ENCODE measurements at regions not wholly inside any gene's neighbourhood (a gene's known extent, or its start where the extent isn't known, plus 50 kb on each side); places are given as distances from the start of the nearest gene placed in this dataset.
"Not testable (repeated sequence)": the region's sequence is repeated elsewhere in the genome, so short reads cannot be mapped to it uniquely, and the experiment has no call there.

DNA sequence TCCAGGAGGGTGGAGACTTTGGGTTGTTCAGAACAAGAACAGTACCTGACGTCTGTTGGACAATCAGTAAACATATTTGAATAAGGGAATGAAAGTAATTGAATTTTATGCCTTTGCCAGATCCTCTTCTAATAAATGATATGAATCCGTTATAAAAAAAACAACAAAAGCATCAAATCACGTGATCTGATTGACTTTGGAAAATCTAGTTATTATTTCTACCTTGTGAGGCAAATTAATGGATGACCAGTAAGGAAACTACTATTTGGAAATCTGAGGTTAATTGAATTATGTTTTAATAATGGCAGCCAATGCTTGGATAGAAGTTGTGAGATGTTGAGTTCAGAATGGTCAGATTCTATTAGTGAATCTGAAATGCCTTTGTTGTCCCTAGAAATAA lies 399.5 kb downstream of the TFAP2B start:
- DNase-seq = no peak

DNA sequence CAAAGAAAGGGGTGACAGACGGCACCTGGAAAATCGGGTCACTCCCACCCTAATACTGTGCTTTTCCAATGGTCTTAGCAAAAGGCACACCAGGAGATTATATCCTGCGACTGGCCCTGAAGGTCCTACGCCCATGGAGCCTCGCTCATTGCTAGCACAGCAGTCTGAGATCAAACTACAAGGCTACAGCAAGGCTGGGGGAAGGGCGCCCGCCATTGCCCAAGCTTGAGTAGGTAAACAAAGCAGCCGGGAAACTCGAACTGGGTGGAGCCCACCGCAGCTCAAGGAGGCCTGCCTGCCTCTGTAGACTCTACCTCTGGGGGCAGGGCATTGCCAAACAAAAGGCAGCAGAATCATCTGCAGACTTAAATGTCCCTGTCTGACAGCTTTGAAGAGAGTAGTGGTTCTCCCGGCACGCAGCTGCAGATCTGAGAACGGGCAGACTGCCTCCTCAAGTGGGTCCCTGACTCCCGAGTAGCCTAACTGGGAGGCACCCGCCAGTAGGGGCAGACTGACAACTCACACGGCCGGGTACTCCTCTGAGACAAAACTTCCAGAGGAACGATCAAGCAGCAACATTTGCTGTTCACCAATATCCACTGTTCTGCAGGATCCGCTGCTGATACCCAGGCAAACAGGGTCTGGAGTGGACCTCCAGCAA lies 406.0 kb downstream of the TFAP2B start:
- DNase-seq = not testable (repeated sequence)

- no peak for DNase-seq
Measured at GRCh38 chr6:51241376-51241775, 422.7 kb downstream of the TFAP2B start.

- no peak for DNase-seq
Measured at GRCh38 chr6:51249798-51250197, 431.1 kb downstream of the TFAP2B start.

- DNase-seq = no peak
Measured at GRCh38 chr6:51250317-51250716, 431.6 kb downstream of the TFAP2B start.

DNA sequence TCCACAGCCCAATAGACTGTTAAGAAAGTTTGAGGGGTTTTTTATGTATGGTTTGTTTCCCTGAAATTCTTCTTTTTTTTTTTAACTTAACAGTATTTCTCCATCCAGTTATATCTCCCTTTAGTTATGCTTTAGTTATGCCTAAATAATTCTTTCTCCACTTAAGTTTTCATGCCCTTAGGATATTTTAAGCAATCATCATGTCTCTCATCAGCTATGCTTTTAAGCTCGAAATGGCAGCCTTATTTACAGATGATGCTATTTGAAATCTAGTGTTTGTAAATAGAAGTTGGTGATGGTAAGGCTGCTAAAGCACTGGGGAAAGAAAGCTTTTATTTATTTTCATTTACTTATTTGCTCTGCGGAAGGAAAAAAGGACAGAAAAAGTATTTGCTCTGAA lies 439.3 kb downstream of the TFAP2B start:
- DNase-seq = no peak

GRCh38 chr6:51260003-51260402 lies 441.3 kb downstream of the TFAP2B start:
- DNase-seq = no peak

DNA sequence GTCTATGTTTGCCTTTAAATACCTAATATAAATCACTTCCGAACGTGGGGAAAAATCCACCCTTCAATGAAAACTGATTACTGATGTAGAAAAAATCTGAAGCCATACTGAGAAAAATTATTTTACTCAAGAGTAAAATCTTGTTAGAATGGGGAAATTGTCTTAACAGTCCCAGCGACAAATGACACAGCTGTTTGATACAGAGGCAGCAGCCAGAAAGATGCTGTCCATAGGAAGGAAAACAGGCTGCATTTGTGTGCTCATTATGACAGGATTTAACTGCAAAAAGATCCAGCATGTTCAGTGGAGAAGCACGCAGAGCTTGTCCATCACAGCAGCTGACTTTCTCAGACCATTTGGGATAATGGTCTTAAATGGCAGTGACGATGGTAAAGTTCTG lies 443.0 kb downstream of the TFAP2B start:
- no peak for DNase-seq

GRCh38 chr6:51265426-51265825 lies 446.8 kb downstream of the TFAP2B start:
- peak in 2 of 51 donors; percentile 11 to 19 for DNase-seq

- DNase-seq = no peak
Measured at GRCh38 chr6:51266604-51267003, 447.9 kb downstream of the TFAP2B start.

DNA sequence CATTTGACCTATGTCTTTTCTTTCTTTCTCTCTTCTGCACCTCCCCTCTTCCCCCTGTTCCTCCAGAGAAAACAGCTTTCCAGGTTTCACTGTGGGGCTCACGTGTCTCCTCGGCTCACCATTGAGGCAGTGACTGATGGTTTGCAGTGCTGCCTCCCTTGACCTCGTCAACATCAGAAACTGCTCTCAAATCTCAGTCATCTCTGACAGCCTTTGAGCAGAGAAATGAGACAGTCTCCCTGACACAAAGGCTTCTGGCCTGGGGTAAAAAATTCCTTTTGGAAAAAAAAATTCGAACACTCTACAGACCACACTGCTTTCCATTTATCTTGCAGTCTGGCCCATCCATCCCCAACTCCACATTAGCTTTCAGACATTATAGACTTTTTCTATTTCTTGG lies 450.0 kb downstream of the TFAP2B start:
- DNase-seq = no peak

DNA sequence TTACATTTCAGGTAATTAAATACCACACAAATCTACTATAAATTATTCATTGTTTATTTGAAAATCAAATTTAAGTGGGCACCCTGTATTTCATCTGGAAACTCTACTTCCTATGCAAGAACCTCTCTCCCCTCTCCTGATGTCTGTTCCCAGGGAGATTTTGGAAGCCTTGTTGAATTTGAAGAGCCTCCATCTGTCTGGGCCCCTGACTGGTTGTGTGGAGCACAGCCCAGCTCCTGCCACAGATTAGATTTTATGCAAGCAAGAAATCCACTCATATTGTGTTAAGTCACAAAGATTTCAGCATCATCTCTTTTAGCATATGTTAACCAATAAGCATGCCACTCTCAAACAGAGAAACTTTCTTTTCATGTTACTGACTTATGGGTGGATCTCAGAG lies 451.2 kb downstream of the TFAP2B start:
- DNase-seq = no peak

- DNase-seq = no peak
Measured at GRCh38 chr6:51271615-51272014, 452.9 kb downstream of the TFAP2B start.

DNA sequence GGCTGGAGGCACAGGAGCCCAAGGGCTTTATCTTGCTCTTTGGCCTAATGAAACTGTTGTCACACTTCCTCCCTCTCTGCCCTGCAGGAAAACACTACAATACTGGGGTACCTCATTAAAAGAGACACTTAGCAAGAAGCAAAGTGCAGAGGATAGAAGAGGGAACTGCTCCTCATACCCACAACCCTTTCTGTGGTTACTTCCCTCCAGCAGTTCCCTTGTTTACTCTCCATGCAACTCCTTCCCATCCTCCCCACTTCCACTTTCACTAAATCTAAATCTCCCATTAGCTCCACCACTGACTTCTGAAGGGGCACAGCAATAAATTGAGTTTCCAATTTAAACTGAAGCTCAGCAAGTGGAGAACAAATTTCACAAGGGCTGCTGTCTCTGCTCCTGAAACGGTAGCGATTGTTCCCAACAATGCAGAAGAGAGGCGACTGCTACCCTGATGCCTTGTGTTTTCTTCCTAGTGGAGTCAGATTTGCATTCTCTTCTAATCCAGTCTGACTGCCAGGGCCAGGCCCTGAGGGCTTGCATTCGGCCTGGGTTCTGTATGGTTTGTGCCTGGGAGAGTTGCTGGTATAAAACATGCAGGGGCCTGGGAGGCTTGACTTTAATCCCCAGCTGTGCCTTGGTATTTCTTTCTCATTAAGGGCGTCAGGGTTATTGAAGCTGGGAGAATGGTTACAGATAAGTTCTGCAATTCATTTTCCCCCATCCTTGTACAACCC lies 454.7 kb downstream of the TFAP2B start:
- peak in 2 of 51 donors; percentile 9 to 18 for DNase-seq

DNA sequence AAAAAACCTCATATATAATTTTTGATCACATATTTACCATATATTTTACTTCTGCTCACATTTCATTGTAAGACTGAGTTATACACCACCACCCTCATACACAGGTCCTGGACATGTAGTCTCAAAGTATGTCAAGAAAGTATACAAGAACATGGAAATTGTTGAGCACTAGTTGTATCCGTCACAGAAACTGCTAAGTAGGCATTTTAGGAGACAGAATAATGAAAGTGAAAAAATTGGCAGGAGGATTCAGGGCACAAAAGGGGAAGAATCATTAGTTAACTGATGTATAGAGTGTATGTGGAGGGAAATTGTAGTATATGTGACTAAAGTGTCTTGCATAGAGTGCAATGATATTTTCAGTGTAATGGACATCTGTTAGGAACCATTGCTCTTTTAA lies 458.8 kb downstream of the TFAP2B start:
- no peak for DNase-seq

- no peak for DNase-seq
Measured at GRCh38 chr6:51282026-51282425, 463.4 kb downstream of the TFAP2B start.

- peak in 1 of 51 donors; percentile 7 for DNase-seq
Measured at GRCh38 chr6:51283723-51284355, 465.2 kb downstream of the TFAP2B start.

GRCh38 chr6:51285876-51286275 lies 467.2 kb downstream of the TFAP2B start:
- no peak for DNase-seq

- no peak for DNase-seq
Measured at GRCh38 chr6:51289041-51289440, 470.4 kb downstream of the TFAP2B start.

DNA sequence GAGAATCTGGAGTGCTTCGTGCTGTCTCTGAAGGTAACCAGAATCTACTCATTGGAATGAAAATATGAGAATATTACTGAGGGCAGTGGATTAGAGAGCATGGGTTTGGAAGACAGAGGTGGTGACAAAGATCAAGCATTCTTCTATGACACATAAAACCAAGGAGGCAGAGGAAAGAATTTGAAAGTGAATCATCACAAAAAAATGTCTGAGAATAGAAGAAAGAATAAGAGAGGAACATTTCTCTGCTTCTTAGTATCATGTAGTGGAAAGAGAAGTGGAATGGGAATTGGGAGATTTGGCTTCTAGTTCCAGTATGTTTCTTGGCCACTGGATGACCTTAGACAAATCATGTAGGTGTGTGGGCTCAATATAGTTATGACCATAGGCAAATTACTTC lies 474.0 kb downstream of the TFAP2B start:
- DNase-seq = no peak

GRCh38 chr6:51299621-51300380 lies 481.1 kb downstream of the TFAP2B start:
- no peak for DNase-seq

- no peak for DNase-seq
Measured at GRCh38 chr6:51300510-51300909, 481.8 kb downstream of the TFAP2B start.
